WTC11 (cell line): ENCODE measurements at regions not wholly inside any gene's neighbourhood (a gene's known extent, or its start where the extent isn't known, plus 50 kb on each side); places are given as distances from the start of the nearest gene placed in this dataset.

Experiments used
- CREB1 ChIP-seq: sonication (generic); formaldehyde crosslinking; IDR thresholded peaks from 2 replicates; pipeline ENCODE4 v1.8.0; 2023; ENCODE audit warnings: mild to moderate bottlenecking, missing genetic modification reagents
- ELF4 ChIP-seq: sonication (generic); formaldehyde crosslinking; IDR thresholded peaks from 2 replicates; pipeline ENCODE4 v1.8.1; 2022; ENCODE audit warnings: low read depth, mild to moderate bottlenecking, moderate library complexity, missing genetic modification reagents
- FOXP1 ChIP-seq: sonication (generic); formaldehyde crosslinking; IDR thresholded peaks from 2 replicates; pipeline ENCODE4 v1.8.0; 2022; ENCODE audit warnings: missing genetic modification reagents, mild to moderate bottlenecking, moderate library complexity, borderline replicate concordance
- NR1H2 ChIP-seq: sonication (generic); formaldehyde crosslinking; IDR thresholded peaks from 2 replicates; pipeline ENCODE4 v1.9.0; 2021; ENCODE audit warnings: mild to moderate bottlenecking, moderate library complexity, missing genetic modification reagents
- TEAD4 ChIP-seq: sonication (generic); formaldehyde crosslinking; IDR thresholded peaks from 2 replicates; pipeline ENCODE4 v1.8.0; 2022; ENCODE audit warnings: mild to moderate bottlenecking, missing genetic modification reagents
- TP53 ChIP-seq: sonication (generic); formaldehyde crosslinking; IDR thresholded peaks from 2 replicates; pipeline ENCODE4 v1.8.1; 2023; ENCODE audit warnings: mild to moderate bottlenecking, missing genetic modification reagents
- ZBTB21 ChIP-seq: sonication (generic); formaldehyde crosslinking; IDR thresholded peaks from 2 replicates; pipeline ENCODE4 v1.8.1; 2023; ENCODE audit warnings: mild to moderate bottlenecking, missing genetic modification reagents, borderline replicate concordance
- ZNF121 ChIP-seq: sonication (generic); formaldehyde crosslinking; IDR thresholded peaks from 2 replicates; pipeline ENCODE4 v1.8.0; 2023; ENCODE audit warnings: missing genetic modification reagents
- TF ChIP-seq, protein P1 (sequence below): fragments of 200-600 bp; IDR thresholded peaks from 2 replicates; pipeline ENCODE4 v1.8.0; 2022; ENCODE audit warnings: antibody characterized with exemption
- TF ChIP-seq, protein P2 (sequence below): sonication (generic); formaldehyde crosslinking; IDR thresholded peaks from 2 replicates; pipeline ENCODE4 v1.8.0; 2023; ENCODE audit warnings: missing genetic modification reagents, mild to moderate bottlenecking, borderline replicate concordance
- TF ChIP-seq, protein P3 (sequence below): sonication (generic); formaldehyde crosslinking; IDR thresholded peaks from 2 replicates; pipeline ENCODE4 v1.8.1; 2023; ENCODE audit warnings: mild to moderate bottlenecking, missing genetic modification reagents, moderate library complexity
- TF ChIP-seq, protein P4 (sequence below): sonication (generic); formaldehyde crosslinking; IDR thresholded peaks from 2 replicates; pipeline ENCODE4 v1.8.1; 2022; ENCODE audit warnings: missing genetic modification reagents, borderline replicate concordance

DNA sequence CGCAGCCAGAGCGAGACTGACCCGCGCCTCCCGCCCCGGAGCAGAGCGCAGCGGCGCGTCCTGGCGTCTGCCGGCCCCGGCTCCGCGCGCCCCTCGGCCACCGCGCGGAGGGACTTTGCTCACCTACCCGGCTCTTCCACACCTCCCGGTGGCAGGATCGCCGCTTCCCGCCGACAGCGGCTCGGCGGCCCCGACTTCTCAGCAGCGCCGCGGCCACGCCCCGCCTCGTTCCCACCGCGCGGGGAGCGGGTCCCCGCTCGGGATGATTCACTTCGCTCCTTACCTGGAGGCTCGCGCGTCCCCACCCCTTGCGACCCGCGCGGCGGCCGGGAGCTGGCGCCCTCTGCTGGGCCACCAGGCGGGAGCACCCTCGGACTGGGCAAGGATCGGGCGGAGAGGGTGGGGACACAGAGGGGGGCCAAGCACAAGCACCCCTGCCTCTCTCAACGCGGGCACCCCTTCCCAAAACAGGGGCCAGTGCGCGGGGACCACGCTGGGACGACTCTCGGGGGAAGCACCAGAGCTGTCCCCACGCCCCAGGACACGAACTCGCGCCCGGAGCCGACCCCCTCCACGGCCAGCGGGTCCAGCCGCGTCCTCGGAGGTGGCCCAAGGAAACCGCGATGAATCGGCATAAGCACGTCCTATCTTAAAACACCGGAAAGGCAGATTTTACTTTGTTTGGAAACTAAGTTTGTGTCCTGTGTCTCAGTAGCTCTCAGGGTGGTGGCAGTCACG is 101.0 kb upstream of the SVIL start:
- TF ChIP-seq FOXP1 (CRISPR knock-in tag) (peak; percentile 62), NR1H2 (CRISPR knock-in tag) (no peak), CREB1 (no peak), ZNF121 (no peak), TEAD4 (CRISPR knock-in tag) (no peak), ZBTB21 (CRISPR knock-in tag) (no peak), TP53 (CRISPR knock-in tag) (no peak), ELF4 (CRISPR knock-in tag) (no peak)
- TF ChIP-seq, protein P1, sequence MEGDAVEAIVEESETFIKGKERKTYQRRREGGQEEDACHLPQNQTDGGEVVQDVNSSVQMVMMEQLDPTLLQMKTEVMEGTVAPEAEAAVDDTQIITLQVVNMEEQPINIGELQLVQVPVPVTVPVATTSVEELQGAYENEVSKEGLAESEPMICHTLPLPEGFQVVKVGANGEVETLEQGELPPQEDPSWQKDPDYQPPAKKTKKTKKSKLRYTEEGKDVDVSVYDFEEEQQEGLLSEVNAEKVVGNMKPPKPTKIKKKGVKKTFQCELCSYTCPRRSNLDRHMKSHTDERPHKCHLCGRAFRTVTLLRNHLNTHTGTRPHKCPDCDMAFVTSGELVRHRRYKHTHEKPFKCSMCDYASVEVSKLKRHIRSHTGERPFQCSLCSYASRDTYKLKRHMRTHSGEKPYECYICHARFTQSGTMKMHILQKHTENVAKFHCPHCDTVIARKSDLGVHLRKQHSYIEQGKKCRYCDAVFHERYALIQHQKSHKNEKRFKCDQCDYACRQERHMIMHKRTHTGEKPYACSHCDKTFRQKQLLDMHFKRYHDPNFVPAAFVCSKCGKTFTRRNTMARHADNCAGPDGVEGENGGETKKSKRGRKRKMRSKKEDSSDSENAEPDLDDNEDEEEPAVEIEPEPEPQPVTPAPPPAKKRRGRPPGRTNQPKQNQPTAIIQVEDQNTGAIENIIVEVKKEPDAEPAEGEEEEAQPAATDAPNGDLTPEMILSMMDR: peak; percentile 75
- TF ChIP-seq, protein P2, sequence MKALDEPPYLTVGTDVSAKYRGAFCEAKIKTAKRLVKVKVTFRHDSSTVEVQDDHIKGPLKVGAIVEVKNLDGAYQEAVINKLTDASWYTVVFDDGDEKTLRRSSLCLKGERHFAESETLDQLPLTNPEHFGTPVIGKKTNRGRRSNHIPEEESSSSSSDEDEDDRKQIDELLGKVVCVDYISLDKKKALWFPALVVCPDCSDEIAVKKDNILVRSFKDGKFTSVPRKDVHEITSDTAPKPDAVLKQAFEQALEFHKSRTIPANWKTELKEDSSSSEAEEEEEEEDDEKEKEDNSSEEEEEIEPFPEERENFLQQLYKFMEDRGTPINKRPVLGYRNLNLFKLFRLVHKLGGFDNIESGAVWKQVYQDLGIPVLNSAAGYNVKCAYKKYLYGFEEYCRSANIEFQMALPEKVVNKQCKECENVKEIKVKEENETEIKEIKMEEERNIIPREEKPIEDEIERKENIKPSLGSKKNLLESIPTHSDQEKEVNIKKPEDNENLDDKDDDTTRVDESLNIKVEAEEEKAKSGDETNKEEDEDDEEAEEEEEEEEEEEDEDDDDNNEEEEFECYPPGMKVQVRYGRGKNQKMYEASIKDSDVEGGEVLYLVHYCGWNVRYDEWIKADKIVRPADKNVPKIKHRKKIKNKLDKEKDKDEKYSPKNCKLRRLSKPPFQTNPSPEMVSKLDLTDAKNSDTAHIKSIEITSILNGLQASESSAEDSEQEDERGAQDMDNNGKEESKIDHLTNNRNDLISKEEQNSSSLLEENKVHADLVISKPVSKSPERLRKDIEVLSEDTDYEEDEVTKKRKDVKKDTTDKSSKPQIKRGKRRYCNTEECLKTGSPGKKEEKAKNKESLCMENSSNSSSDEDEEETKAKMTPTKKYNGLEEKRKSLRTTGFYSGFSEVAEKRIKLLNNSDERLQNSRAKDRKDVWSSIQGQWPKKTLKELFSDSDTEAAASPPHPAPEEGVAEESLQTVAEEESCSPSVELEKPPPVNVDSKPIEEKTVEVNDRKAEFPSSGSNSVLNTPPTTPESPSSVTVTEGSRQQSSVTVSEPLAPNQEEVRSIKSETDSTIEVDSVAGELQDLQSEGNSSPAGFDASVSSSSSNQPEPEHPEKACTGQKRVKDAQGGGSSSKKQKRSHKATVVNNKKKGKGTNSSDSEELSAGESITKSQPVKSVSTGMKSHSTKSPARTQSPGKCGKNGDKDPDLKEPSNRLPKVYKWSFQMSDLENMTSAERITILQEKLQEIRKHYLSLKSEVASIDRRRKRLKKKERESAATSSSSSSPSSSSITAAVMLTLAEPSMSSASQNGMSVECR: 0 out of 2 replicates have a peak, but pooled peaks have one; percentile 67
- TF ChIP-seq, protein P3, sequence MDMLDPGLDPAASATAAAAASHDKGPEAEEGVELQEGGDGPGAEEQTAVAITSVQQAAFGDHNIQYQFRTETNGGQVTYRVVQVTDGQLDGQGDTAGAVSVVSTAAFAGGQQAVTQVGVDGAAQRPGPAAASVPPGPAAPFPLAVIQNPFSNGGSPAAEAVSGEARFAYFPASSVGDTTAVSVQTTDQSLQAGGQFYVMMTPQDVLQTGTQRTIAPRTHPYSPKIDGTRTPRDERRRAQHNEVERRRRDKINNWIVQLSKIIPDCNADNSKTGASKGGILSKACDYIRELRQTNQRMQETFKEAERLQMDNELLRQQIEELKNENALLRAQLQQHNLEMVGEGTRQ (CRISPR knock-in tag): peak; percentile 38
- TF ChIP-seq, protein P4, sequence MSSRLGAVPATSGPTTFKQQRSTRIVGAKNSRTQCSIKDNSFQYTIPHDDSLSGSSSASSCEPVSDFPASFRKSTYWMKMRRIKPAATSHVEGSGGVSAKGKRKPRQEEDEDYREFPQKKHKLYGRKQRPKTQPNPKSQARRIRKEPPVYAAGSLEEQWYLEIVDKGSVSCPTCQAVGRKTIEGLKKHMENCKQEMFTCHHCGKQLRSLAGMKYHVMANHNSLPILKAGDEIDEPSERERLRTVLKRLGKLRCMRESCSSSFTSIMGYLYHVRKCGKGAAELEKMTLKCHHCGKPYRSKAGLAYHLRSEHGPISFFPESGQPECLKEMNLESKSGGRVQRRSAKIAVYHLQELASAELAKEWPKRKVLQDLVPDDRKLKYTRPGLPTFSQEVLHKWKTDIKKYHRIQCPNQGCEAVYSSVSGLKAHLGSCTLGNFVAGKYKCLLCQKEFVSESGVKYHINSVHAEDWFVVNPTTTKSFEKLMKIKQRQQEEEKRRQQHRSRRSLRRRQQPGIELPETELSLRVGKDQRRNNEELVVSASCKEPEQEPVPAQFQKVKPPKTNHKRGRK (CRISPR knock-in tag): no peak
